B cell (primary cell): ENCODE measurements at regions not wholly inside any gene's neighbourhood (a gene's known extent, or its start where the extent isn't known, plus 50 kb on each side); places are given as distances from the start of the nearest gene placed in this dataset.

Experiments
- ATAC-seq: fragments of 200-7000 bp; cut with Tn5 transposase; one replicate; pipeline ENCODE4 v1.10.0; 2021; ENCODE audit warnings: low read depth, mild to moderate bottlenecking, moderate number of reproducible peaks, moderate library complexity
- CTCF ChIA-PET: fragments of 350-600 bp; sonication (Branson Sonifier 250); formaldehyde crosslinking; loops from one replicate; lab custom pipeline; 2021; ENCODE audit warnings: antibody characterized with exemption, inconsistent platforms; lab: Charles Lee
- POLR2A ChIA-PET: fragments of 350-600 bp; sonication (Branson Sonifier 250); formaldehyde crosslinking; loops from one replicate; lab custom pipeline; 2021; ENCODE audit warnings: antibody characterized with exemption; lab: Charles Lee
- DNase-seq: peaks from one replicate; pipeline ENCODE4 v3.0.0; 2013
- H2AFZ ChIP-seq: 2 replicates; pipeline ENCODE4 v1.6.1; 2012; ENCODE audit warnings: mild to moderate bottlenecking, low read depth, low read length; ENCODE audit not compliant: insufficient read depth, poor library complexity, severe bottlenecking
- H3K27ac ChIP-seq, 2 donors: 1 replicate in 1 of 2; 2 replicates in 1 of 2; pipeline ENCODE4 v1.5.1; 2012 to 2013; ENCODE audit warnings: low read length in 2 of 2, mild to moderate bottlenecking in 2 of 2, moderate library complexity in 1 of 2
- H3K27me3 ChIP-seq, 4 experiments: fragments of 200-600 bp in 1 of 4; sonication (generic) in 1 of 4; replicated peaks in 1 of 4; 1 replicate in 2 of 4; 2 replicates in 2 of 4; pipeline versions ENCODE4 v1.6.1 to v1.7.0; 2013 to 2016; ENCODE audit warnings: low read length in 3 of 4, mild to moderate bottlenecking in 2 of 4, mixed read lengths in 1 of 4, moderate library complexity in 1 of 4; ENCODE audit not compliant: insufficient read depth in 4 of 4, control insufficient read depth in 3 of 4; ENCODE audit errors: control extremely low read depth in 1 of 4
- H3K36me3 ChIP-seq, 2 experiments: replicated peaks in 1 of 2; 1 replicate in 1 of 2; 2 replicates in 1 of 2; pipeline versions ENCODE4 v1.6.1 to v1.7.1; 2013; ENCODE audit warnings: low read length in 1 of 2; ENCODE audit not compliant: insufficient read depth in 2 of 2, control insufficient read depth in 1 of 2; ENCODE audit errors: control extremely low read depth in 1 of 2, extremely low read depth in 1 of 2
- H3K4me1 ChIP-seq, 2 donors: fragments of 200-600 bp in 1 of 2; sonication (generic) in 1 of 2; 1 replicate in 1 of 2; 2 replicates in 1 of 2; pipeline versions ENCODE4 v1.5.1 to v1.6.1; 2013 to 2017; ENCODE audit warnings: low read length in 2 of 2; ENCODE audit not compliant: control insufficient read depth in 2 of 2, insufficient read depth in 2 of 2
- H3K4me2 ChIP-seq: replicated peaks from 2 replicates; pipeline ENCODE3; 2012; ENCODE audit warnings: mild to moderate bottlenecking, low read depth, low read length; ENCODE audit not compliant: poor library complexity, severe bottlenecking
- H3K4me3 ChIP-seq, 5 experiments: fragments of 200-600 bp in 1 of 5; sonication (generic) in 1 of 5; 1 replicate in 3 of 5; 2 replicates in 2 of 5; pipeline versions ENCODE4 v1.5.1 to v1.7.0; 2011 to 2016; ENCODE audit warnings: low read length in 4 of 5, mild to moderate bottlenecking in 4 of 5, low read depth in 2 of 5, control low read depth in 1 of 5, moderate library complexity in 1 of 5; ENCODE audit not compliant: insufficient read depth in 1 of 5; ENCODE audit errors: control extremely low read depth in 1 of 5, extremely low read depth in 1 of 5
- H3K79me2 ChIP-seq: fragments of 200-600 bp; sonication (generic); one replicate; pipeline ENCODE4 v1.6.0; 2016; ENCODE audit warnings: low read length; ENCODE audit not compliant: control insufficient read depth, insufficient read depth
- H3K9ac ChIP-seq: fragments of 200-600 bp; sonication (generic); 2 replicates; pipeline ENCODE4 v1.6.1; 2017; ENCODE audit warnings: mild to moderate bottlenecking, low read length, moderate library complexity
- H3K9me3 ChIP-seq, 3 donors: one replicate each; pipeline versions ENCODE4 v1.6.1 to v1.7.1; 2013; ENCODE audit warnings: low read length in 2 of 3; ENCODE audit not compliant: control insufficient read depth in 2 of 3, insufficient read depth in 1 of 3; ENCODE audit errors: control extremely low read depth in 1 of 3
- H4K20me1 ChIP-seq: 2 replicates; pipeline ENCODE4 v1.6.0; 2012; ENCODE audit warnings: mild to moderate bottlenecking, low read length; ENCODE audit not compliant: insufficient read depth, control insufficient read depth, poor library complexity, severe bottlenecking
- H3K27ac Mint-ChIP-seq: one replicate; pipeline ENCODE4 v1.8.0; 2021; ENCODE audit warnings: mixed read lengths
- H3K27me3 Mint-ChIP-seq: one replicate; pipeline ENCODE4 v1.8.0; 2021; ENCODE audit warnings: mixed read lengths
- H3K4me1 Mint-ChIP-seq: one replicate; pipeline ENCODE4 v1.8.0; 2021; ENCODE audit warnings: mixed read lengths
- H3K4me3 Mint-ChIP-seq: one replicate; pipeline ENCODE4 v1.8.0; 2021; ENCODE audit warnings: mixed read lengths
- H3K9me3 Mint-ChIP-seq: one replicate; pipeline ENCODE4 v1.8.0; 2022; ENCODE audit warnings: mixed read lengths; ENCODE audit not compliant: insufficient read depth
- CTCF ChIP-seq: fragments of 200-600 bp; IDR thresholded peaks from one replicate; pipeline ENCODE4 v1.8.0; 2022; ENCODE audit warnings: antibody characterized with exemption, mild to moderate bottlenecking
- EZH2 ChIP-seq: IDR thresholded peaks from 2 replicates; pipeline ENCODE4 v1.6.1; 2012; ENCODE audit warnings: borderline replicate concordance, low read depth, mild to moderate bottlenecking, moderate library complexity, low read length; ENCODE audit not compliant: insufficient read depth, poor library complexity, severe bottlenecking
- WGBS: methylation state at CpG from one replicate; pipeline ENCODE4 v1.1.5; 2013; ENCODE audit warnings: missing lambda C conversion rate; ENCODE audit not compliant: insufficient coverage; 5-methylcytosine and 5-hydroxymethylcytosine counted together
- intact Hi-C: fragments of 100-400 bp; cut with micrococcal nuclease; formaldehyde crosslinking; loops from one replicate; pipeline ENCODE4 v1.10.0; 2022

- 60% methylated on average over 1 of the region's 4 CpGs for WGBS
- Histone ChIP-seq H3K9ac (no peak overlapping the region), H3K79me2 (no peaks in the 10 kb centered on the region), H3K27ac (no peak overlapping the region), H3K27me3 (no peaks in the 10 kb centered on the region), H3K4me2 (no peak overlapping the region), H3K4me3 (no peak overlapping the region), H3K9me3 (peaks cover 0 to 8% (median 0%) of the 10 kb centered on the region in 3 donors), H3K4me1 (peaks cover 13 to 25% of the 10 kb centered on the region in 2 donors), H2AFZ (no peak overlapping the region), H4K20me1 (no peaks in the 10 kb centered on the region), H3K36me3 (no peaks in the 10 kb centered on the region)
- H3K27me3 Mint-ChIP-seq: peaks cover 4% of the 10 kb centered on the region
- H3K4me3 Mint-ChIP-seq: no peak overlapping the region
- TF ChIP-seq CTCF (no peak), EZH2 (no peak)
- POLR2A ChIA-PET: no interaction called here
- no peaks in the 10 kb centered on the region for H3K9me3 Mint-ChIP-seq
- intact Hi-C loops: loop anchor here (5.0 kb wide), 1 partner anchor 36 kb away; no protein-coding TSS in a partner anchor
- CTCF ChIA-PET: no interaction called here
- ATAC-seq (no peak), DNase-seq (no peak)
- no peak overlapping the region for H3K27ac Mint-ChIP-seq
- peaks cover 30% of the 10 kb centered on the region for H3K4me1 Mint-ChIP-seq
These were observed 51.1 kb upstream of the LMO2 start for GRCh38 chr11:33942954-33943353.

DNA sequence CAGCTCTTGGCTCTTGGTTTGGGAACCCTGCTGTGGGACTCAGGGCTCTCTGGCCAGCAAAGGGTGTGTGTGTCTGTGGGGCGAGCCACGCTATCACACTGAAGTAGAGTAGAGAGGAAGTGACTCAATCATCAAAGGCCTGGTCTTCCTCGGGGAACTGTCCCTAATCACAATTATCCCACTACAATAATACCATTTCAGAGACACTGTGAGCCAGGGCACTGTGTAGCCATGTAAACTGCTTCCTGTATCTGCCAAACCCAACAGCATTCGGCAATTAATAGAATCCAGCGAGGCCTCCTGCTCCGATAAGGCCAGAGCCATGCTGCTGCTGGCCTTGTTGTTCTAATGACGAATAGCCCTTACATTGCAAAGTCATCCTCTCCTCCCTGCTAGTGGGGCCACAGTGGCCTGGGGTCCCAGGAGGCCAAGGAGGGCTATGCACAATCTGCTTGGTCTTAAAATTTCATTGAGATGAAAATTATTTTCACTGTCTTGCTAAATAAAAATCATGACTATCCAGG, 49.8 kb upstream of the LMO2 start:
- Mint-ChIP-seq H3K27me3 (peaks cover 9% of the 10 kb centered on the region), H3K4me3 (no peak overlapping the region), H3K9me3 (no peaks in the 10 kb centered on the region), H3K27ac (no peak overlapping the region), H3K4me1 (peaks cover 38% of the 10 kb centered on the region)
- ChIA-PET POLR2A (interaction anchor here (0.6 kb wide), 1 partner anchor 1075 kb away, joined by 4 read pairs; no protein-coding TSS in a partner anchor), CTCF (no interaction called here)
- Histone ChIP-seq H3K79me2 (no peaks in the 10 kb centered on the region), H2AFZ (peak overlapping the region; percentile 4), H3K36me3 (no peaks in the 10 kb centered on the region), H3K4me3 (no peak overlapping the region), H3K9me3 (peaks cover 0 to 8% (median 0%) of the 10 kb centered on the region in 3 donors), H3K9ac (no peak overlapping the region), H3K27ac (no peak overlapping the region), H4K20me1 (no peaks in the 10 kb centered on the region), H3K27me3 (no peaks in the 10 kb centered on the region), H3K4me1 (peaks cover 13 to 29% of the 10 kb centered on the region in 2 donors), H3K4me2 (no peak overlapping the region)
- ATAC-seq (no peak), DNase-seq (no peak)
- intact Hi-C loops: loop anchor here (5.0 kb wide), 1 partner anchor 34 kb away; no protein-coding TSS in a partner anchor
- TF ChIP-seq CTCF (no peak), EZH2 (no peak)
- 95% methylated on average over 4 of the region's 7 CpGs for WGBS
